ENCODE measurements at regions not wholly inside any gene's neighbourhood (a gene's known extent, or its start where the extent isn't known, plus 50 kb on each side); places are given as distances from the start of the nearest gene placed in this dataset.

- 86% methylated on average over 5 of the region's 5 CpGs; no CpG with 5 or more reads in 1 of the 2 experiments for WGBS, 2 experiments (ENCODE audit: extremely low coverage in 1 of 2, insufficient coverage in 1 of 2, insufficient read length in 1 of 2, insufficient replicate concordance in 2 of 2, low coverage in 1 of 2, low lambda C conversion rate in 2 of 2, missing lambda C conversion rate in 1 of 2)
- Histone ChIP-seq H2AFZ (ENCODE audit: low read length) (no peak overlapping the region), H3K18ac (ENCODE audit: extremely low read depth, low read length) (no peak overlapping the region)
Observed at GRCh38 chr6:149128489-149129145, 188.9 kb upstream of the TAB2 start.

More at GRCh38 chr6:149128489-149129145, 188.9 kb upstream of the TAB2 start:
- no peak overlapping the region for H2AK5ac ChIP-seq (ENCODE audit: low read depth, low read length)
- no peak overlapping the region for H3K14ac ChIP-seq (ENCODE audit: insufficient read length)
- no peaks in the 10 kb centered on the region for H4K20me1 ChIP-seq (replicated peaks in 1 of 2; ENCODE audit: control insufficient read depth in 1 of 2, insufficient read depth in 2 of 2, low read length in 2 of 2)
- H2BK12ac ChIP-seq (ENCODE audit: low read depth, low read length): no peak overlapping the region
- no peak overlapping the region for H2BK5ac ChIP-seq (ENCODE audit: low read depth, low read length)
- no peak overlapping the region for H4K8ac ChIP-seq (ENCODE audit: extremely low read depth, insufficient read depth, low read length)
- H3K4me2 ChIP-seq (ENCODE audit: insufficient read depth in 1 of 2, low read depth in 2 of 2, low read length in 2 of 2): no peak overlapping the region
- DNase-seq (ENCODE audit: low read depth in 1 of 2, low spot score in 2 of 2) (no peak), FAIRE-seq (no peak)
- H2BK20ac ChIP-seq (ENCODE audit: low read length): no peak overlapping the region
- H3K56ac ChIP-seq (replicated peaks; ENCODE audit: insufficient read length, low read depth, low read length): no peak overlapping the region
- no peaks in the 10 kb centered on the region for H3K4me1 ChIP-seq (replicated peaks in 1 of 4; ENCODE audit: control insufficient read depth in 3 of 4, insufficient read depth in 4 of 4, low read length in 3 of 4)
- no peak overlapping the region for H3K4me3 ChIP-seq (ENCODE audit: extremely low read depth in 1 of 4, insufficient read depth in 2 of 4, low read depth in 3 of 4, low read length in 4 of 4)
- TF ChIP-seq TBP (IDR thresholded peaks at IDR 0.05; ENCODE audit: low read depth, low read length): no peak
- no peak for TF ChIP-seq JUN (IDR thresholded peaks at IDR 0.05; ENCODE audit: low read depth, low read length)
- no peak for TF ChIP-seq SIRT6 (IDR thresholded peaks at IDR 0.05; ENCODE audit: low read length)
- TF ChIP-seq CEBPB (IDR thresholded peaks at IDR 0.05; ENCODE audit: low read depth, low read length): no peak
- no peak for TF ChIP-seq SIX5 (IDR thresholded peaks at IDR 0.05; ENCODE audit: low read depth, low read length)
- no peak for TF ChIP-seq TAF7 (optimal IDR thresholded peaks at IDR 0.05; ENCODE audit: borderline replicate concordance, low read depth, low read length)
- no peak for TF ChIP-seq CHD1 (IDR thresholded peaks at IDR 0.05; ENCODE audit: low read depth, low read length)
- no peak for TF ChIP-seq SP4 (IDR thresholded peaks at IDR 0.05; ENCODE audit: low read length)
- no peak for TF ChIP-seq SRF (IDR thresholded peaks at IDR 0.05; ENCODE audit: low read depth, low read length)
- TF ChIP-seq EP300 (IDR thresholded peaks at IDR 0.05; ENCODE audit: borderline replicate concordance in 1 of 2, low read depth in 2 of 2, low read length in 2 of 2): no peak
- TF ChIP-seq SAP30 (IDR thresholded peaks at IDR 0.05; ENCODE audit: insufficient read depth, insufficient replicate concordance, low read length): no peak
- H3K9ac ChIP-seq (replicated peaks in 1 of 4; ENCODE audit: extremely low read depth in 1 of 4, low read depth in 3 of 4, low read length in 3 of 4): no peak overlapping the region
- no peaks in the 10 kb centered on the region for H3K79me2 ChIP-seq (ENCODE audit: control insufficient read depth in 1 of 2, insufficient read depth in 2 of 2, low read length in 2 of 2)
- H4K5ac ChIP-seq (ENCODE audit: insufficient read length, low read depth, low read length): no peak overlapping the region
- no peaks in the 10 kb centered on the region for H3K79me1 ChIP-seq (ENCODE audit: low read depth, low read length)
- no peak overlapping the region for H2BK15ac ChIP-seq (ENCODE audit: low read length)
- H3K23me2 ChIP-seq (ENCODE audit: low read depth, low read length): no peaks in the 10 kb centered on the region
- H3K23ac ChIP-seq (ENCODE audit: insufficient read length): no peak overlapping the region
- no peak overlapping the region for H4K91ac ChIP-seq (replicated peaks; ENCODE audit: insufficient read length, low read length)
- ChIA-PET CTCF (ENCODE audit: partially characterized antibody) (interaction anchor here (0.5 to 1.5 kb wide), 2 partner anchors 14 to 997 kb away, joined by 3 to 7 read pairs; no protein-coding TSS in a partner anchor), POLR2A (ENCODE audit: partially characterized antibody) (no interaction called here)
- H2BK120ac ChIP-seq (replicated peaks; ENCODE audit: low read depth, low read length): no peak overlapping the region
- no peaks in the 10 kb centered on the region for H3K9me3 ChIP-seq (ENCODE audit: insufficient read depth in 2 of 2, low read depth in 1 of 2, low read length in 1 of 2)
- H3K4ac ChIP-seq (replicated peaks; ENCODE audit: insufficient read length, low read depth, low read length): no peak overlapping the region
- H3K27me3 ChIP-seq (replicated peaks in 1 of 4; ENCODE audit: control insufficient read depth in 3 of 4, extremely low read depth in 1 of 4, insufficient read depth in 3 of 4, low read length in 3 of 4): no peaks in the 10 kb centered on the region; a peak in 1 of 7 replicates
- no peaks in the 10 kb centered on the region; a peak in 1 of 8 replicates for H3K36me3 ChIP-seq (ENCODE audit: control insufficient read depth in 2 of 4, insufficient read depth in 4 of 4, low read length in 3 of 4)
- no peak overlapping the region for H3K27ac ChIP-seq (ENCODE audit: low read depth, low read length)

All from H1 (cell line).